ENCODE measurements at regions not wholly inside any gene's neighbourhood (a gene's known extent, or its start where the extent isn't known, plus 50 kb on each side); places are given as distances from the start of the nearest gene placed in this dataset.
"Not testable (repeated sequence)": the region's sequence is repeated elsewhere in the genome, so short reads cannot be mapped to it uniquely, and the experiment has no call there.

DNA sequence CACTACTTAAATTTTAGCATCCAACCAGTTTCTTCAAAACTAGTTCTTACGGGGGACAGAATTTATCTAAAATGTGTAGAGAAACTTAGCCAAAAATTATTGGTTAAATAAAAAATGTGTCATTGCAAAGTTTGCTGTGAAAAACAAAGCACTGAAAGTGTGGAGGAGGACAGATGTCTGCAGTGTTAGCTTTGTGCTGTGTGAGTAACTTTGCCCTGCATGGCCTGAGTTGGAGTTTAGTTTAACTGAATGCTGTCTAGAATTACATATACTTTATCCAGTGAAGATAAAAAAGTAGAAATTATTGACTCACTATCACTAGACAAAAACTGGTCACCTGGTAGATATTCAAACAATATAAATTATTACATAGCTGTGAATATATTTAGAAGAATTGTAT, 1225.2 kb upstream of the CELF4 start:
- Histone ChIP-seq H3K4me3 (ENCODE audit: low read depth, low read length) (no peak overlapping the region), H3K36me3 (ENCODE audit: control insufficient read depth, insufficient read depth, low read length) (no peaks in the 10 kb centered on the region), H3K4me1 (ENCODE audit: control insufficient read depth, insufficient read depth, low read length) (no peaks in the 10 kb centered on the region), H3K9me3 (ENCODE audit: control insufficient read depth, insufficient read depth, low read length) (no peaks in the 10 kb centered on the region), H3K27me3 (ENCODE audit: control insufficient read depth, insufficient read depth, low read length) (no peaks in the 10 kb centered on the region), H3K27ac (ENCODE audit: low read depth, low read length) (no peak overlapping the region)
- DNase-seq (ENCODE audit: low read depth in 4 of 6, low spot score in 6 of 6), result no peak
- no CpG with 5 or more reads among the region's 1 CpG for WGBS (ENCODE audit: insufficient coverage)

DNA sequence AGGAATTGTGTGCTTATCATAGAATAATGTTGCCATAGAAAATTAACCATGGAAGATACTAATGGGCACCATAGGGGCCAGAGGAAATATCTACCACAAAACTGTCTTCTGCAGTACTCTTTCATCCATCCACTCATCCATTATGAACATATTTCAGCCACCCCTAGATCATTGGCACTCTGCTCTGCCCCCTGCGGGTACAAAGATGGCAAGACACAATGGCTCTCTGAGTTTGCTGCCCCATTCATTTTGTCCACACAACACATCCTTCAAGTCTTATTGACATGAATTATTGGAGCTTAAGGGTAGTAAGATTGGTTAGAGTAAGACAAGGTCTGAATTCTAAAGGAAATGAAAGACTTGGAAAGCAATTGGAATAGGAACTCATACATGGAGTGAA, 1224.7 kb upstream of the CELF4 start:
- H3K4me1 ChIP-seq (ENCODE audit: control insufficient read depth, insufficient read depth, low read length), result no peaks in the 10 kb centered on the region
- no peak for DNase-seq (ENCODE audit: low read depth in 4 of 6, low spot score in 6 of 6)
- no CpG with 5 or more reads among the region's 1 CpG for WGBS (ENCODE audit: insufficient coverage)
- no peaks in the 10 kb centered on the region for H3K9me3 ChIP-seq (ENCODE audit: control insufficient read depth, insufficient read depth, low read length)
- H3K27me3 ChIP-seq (ENCODE audit: control insufficient read depth, insufficient read depth, low read length), result no peaks in the 10 kb centered on the region
- H3K27ac ChIP-seq (ENCODE audit: low read depth, low read length), result no peak overlapping the region
- H3K36me3 ChIP-seq (ENCODE audit: control insufficient read depth, insufficient read depth, low read length), result no peaks in the 10 kb centered on the region
- no peak overlapping the region for H3K4me3 ChIP-seq (ENCODE audit: low read depth, low read length)

DNA sequence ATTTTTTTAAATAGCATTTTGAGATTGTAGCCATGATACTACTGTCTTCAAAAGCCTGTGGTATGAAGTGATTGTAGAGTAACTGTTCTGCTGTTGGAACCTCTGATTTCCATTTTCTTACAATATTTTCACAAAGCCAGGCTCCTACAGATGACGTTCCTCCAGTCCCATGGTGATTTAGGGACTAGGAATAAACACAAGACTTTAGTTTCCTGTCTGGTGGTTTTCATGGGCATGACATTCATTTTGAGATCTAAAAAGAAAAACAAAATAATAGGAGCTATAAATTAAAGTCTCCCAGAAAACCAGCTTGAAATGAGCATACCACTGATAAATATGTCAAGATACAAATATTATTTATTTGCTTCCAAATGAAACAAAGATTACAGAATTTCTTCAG, 1223.5 kb upstream of the CELF4 start:
- no peak for DNase-seq (ENCODE audit: low read depth in 4 of 6, low spot score in 6 of 6)
- Histone ChIP-seq H3K27me3 (ENCODE audit: control insufficient read depth, insufficient read depth, low read length) (no peaks in the 10 kb centered on the region), H3K4me3 (ENCODE audit: low read depth, low read length) (no peak overlapping the region), H3K36me3 (ENCODE audit: control insufficient read depth, insufficient read depth, low read length) (no peaks in the 10 kb centered on the region), H3K27ac (ENCODE audit: low read depth, low read length) (no peak overlapping the region), H3K4me1 (ENCODE audit: control insufficient read depth, insufficient read depth, low read length) (no peaks in the 10 kb centered on the region), H3K9me3 (ENCODE audit: control insufficient read depth, insufficient read depth, low read length) (no peaks in the 10 kb centered on the region)
- no CpG with 5 or more reads among the region's 1 CpG for WGBS (ENCODE audit: insufficient coverage)

DNA sequence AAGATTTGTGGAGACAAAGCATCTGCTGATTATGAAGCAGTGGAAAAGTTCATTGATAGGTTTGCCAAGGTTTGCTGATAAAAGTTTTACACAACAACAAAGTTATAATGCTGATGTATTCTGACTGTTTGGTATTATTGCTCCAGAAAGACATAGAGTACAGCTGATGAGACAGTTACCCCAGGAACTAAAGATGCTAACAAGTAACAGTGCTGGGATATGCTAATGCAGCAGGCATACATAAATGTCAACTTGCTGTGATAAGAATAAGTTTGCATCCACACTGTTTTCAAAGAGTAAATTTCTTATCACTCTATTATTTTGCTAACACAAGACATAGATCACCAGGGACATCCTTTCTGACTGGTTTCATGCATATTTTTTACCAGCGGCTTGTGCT, 1221.3 kb upstream of the CELF4 start:
- Histone ChIP-seq H3K36me3 (ENCODE audit: control insufficient read depth, insufficient read depth, low read length) (no peaks in the 10 kb centered on the region), H3K4me1 (ENCODE audit: control insufficient read depth, insufficient read depth, low read length) (no peaks in the 10 kb centered on the region), H3K4me3 (ENCODE audit: low read depth, low read length) (no peak overlapping the region), H3K27me3 (ENCODE audit: control insufficient read depth, insufficient read depth, low read length) (no peaks in the 10 kb centered on the region), H3K27ac (ENCODE audit: low read depth, low read length) (no peak overlapping the region), H3K9me3 (ENCODE audit: control insufficient read depth, insufficient read depth, low read length) (no peaks in the 10 kb centered on the region)
- no peak for DNase-seq (ENCODE audit: low read depth in 4 of 6, low spot score in 6 of 6)
- no CpG with 5 or more reads among the region's 1 CpG for WGBS (ENCODE audit: insufficient coverage)

DNA sequence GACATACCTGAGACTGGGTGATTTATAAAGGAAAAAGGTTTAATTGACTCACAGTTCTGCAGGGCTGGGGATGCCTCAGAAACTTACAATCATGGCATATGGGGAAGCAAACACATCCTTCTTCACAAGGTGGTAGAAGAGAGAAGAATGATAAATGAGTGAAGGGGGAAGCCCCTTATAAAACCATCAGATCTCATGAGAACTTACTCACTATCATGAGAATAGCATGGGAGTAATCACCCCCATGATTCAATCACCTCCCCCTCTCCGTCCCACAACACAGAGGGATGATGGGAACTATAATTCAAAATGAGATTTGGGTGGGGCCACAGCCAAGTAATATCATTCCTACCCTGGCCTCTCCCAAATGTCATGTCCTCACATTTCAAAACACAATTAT, 1206.0 kb upstream of the CELF4 start:
- not testable (repeated sequence) for DNase-seq (ENCODE audit: low read depth in 4 of 6, low spot score in 6 of 6); H3K4me1 ChIP-seq (ENCODE audit: control insufficient read depth, insufficient read depth, low read length); H3K27ac ChIP-seq (ENCODE audit: low read depth, low read length); H3K27me3 ChIP-seq (ENCODE audit: control insufficient read depth, insufficient read depth, low read length); H3K36me3 ChIP-seq (ENCODE audit: control insufficient read depth, insufficient read depth, low read length); H3K9me3 ChIP-seq (ENCODE audit: control insufficient read depth, insufficient read depth, low read length); H3K4me3 ChIP-seq (ENCODE audit: low read depth, low read length)
- WGBS (ENCODE audit: insufficient coverage), result no CpG with 5 or more reads among the region's 1 CpG

DNA sequence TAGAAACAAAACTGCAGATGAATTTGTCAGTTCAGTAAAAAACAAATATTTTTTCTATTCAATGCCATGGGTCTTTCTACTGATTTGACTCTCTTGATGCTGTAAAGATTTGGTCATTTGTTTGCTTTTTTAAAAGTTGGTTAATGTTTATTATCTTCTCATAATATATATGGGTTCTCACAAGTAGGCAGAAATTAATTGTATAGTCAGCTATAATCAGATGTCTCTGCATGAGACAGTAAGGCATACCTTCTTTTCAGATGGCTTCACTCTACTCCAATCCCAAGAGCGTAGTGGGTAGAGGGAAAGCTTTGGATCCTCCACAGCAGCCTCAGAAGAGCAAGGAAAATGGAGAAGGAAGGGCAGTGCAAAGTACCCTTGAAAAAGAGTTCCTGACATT, 1202.9 kb upstream of the CELF4 start:
- no peaks in the 10 kb centered on the region for H3K27me3 ChIP-seq (ENCODE audit: control insufficient read depth, insufficient read depth, low read length)
- no peaks in the 10 kb centered on the region for H3K9me3 ChIP-seq (ENCODE audit: control insufficient read depth, insufficient read depth, low read length)
- H3K27ac ChIP-seq (ENCODE audit: low read depth, low read length), result no peak overlapping the region
- H3K4me3 ChIP-seq (ENCODE audit: low read depth, low read length), result no peak overlapping the region
- H3K36me3 ChIP-seq (ENCODE audit: control insufficient read depth, insufficient read depth, low read length), result no peaks in the 10 kb centered on the region
- H3K4me1 ChIP-seq (ENCODE audit: control insufficient read depth, insufficient read depth, low read length), result no peaks in the 10 kb centered on the region
- no peak for DNase-seq (ENCODE audit: low read depth in 4 of 6, low spot score in 6 of 6)
- WGBS (ENCODE audit: insufficient coverage), result no CpG with 5 or more reads among the region's 1 CpG

DNA sequence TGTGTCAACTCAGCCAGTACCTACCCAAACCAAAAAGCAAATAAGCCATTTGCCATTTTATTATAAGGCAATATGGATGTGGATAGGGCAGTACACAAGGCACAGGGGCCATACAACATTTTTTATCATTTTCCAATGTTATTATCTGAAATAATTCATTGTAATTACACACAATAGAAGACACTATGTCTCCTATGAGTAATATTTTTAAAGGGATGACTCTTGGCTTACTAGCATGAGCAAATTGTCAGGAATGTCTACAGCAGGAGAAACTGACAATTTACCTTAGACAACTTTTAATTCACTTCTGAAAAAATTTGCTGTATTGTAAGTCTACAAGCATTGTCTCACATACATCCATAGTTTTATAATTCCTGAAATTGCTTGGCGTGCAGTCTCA, 1193.9 kb upstream of the CELF4 start:
- Histone ChIP-seq H3K4me1 (ENCODE audit: control insufficient read depth, insufficient read depth, low read length) (no peaks in the 10 kb centered on the region), H3K27ac (ENCODE audit: low read depth, low read length) (no peak overlapping the region), H3K36me3 (ENCODE audit: control insufficient read depth, insufficient read depth, low read length) (no peaks in the 10 kb centered on the region), H3K27me3 (ENCODE audit: control insufficient read depth, insufficient read depth, low read length) (no peaks in the 10 kb centered on the region), H3K4me3 (ENCODE audit: low read depth, low read length) (no peak overlapping the region), H3K9me3 (ENCODE audit: control insufficient read depth, insufficient read depth, low read length) (no peaks in the 10 kb centered on the region)
- no CpG with 5 or more reads among the region's 1 CpG for WGBS (ENCODE audit: insufficient coverage)
- DNase-seq (ENCODE audit: low read depth in 4 of 6, low spot score in 6 of 6), result no peak

DNA sequence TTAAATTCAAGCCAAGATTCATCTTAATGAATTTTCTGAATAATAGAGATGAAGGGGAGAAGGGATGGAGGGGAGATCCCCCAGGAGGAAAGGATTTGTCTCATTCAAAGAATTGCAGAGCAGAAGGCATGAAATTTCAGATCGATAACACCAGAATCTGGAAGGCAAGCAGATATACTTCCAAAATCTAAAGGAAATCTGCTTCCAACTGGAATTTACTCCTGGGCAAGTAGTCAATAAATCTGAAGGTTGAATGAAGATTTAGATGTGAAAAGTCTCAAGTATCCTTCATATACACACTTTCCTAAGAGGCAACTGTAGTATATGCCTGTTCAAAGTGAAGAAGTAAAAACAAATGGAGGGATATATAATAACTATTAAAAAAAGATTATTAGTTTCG, 1190.8 kb upstream of the CELF4 start:
- H3K4me1 ChIP-seq (ENCODE audit: control insufficient read depth, insufficient read depth, low read length), result no peaks in the 10 kb centered on the region
- H3K9me3 ChIP-seq (ENCODE audit: control insufficient read depth, insufficient read depth, low read length), result no peaks in the 10 kb centered on the region
- peak in 1 of 6 donors; percentile 54 for DNase-seq (ENCODE audit: low read depth in 4 of 6, low spot score in 6 of 6)
- H3K27me3 ChIP-seq (ENCODE audit: control insufficient read depth, insufficient read depth, low read length), result no peaks in the 10 kb centered on the region
- H3K27ac ChIP-seq (ENCODE audit: low read depth, low read length), result no peak overlapping the region
- H3K4me3 ChIP-seq (ENCODE audit: low read depth, low read length), result no peak overlapping the region
- H3K36me3 ChIP-seq (ENCODE audit: control insufficient read depth, insufficient read depth, low read length), result no peaks in the 10 kb centered on the region
- no CpG with 5 or more reads among the region's 2 CpGs for WGBS (ENCODE audit: insufficient coverage)

DNA sequence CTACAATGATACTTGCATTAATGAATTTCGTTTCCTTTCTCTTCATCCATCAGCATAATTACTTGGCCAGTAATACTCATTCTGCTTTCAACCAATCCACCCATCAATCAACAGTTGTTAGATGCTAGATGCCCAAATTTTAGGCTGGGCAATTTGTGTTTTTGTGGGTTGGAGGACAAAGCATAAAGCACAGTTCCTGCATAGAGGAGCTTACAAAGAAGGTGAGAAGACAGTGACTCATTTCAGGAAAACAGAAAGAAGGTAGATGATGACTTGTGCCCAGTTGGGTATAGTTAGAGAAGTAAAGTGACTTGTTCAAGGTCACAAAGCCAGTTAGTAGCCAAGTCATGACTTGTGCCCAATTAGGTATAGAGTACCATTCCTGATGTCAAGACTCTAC, 1186.8 kb upstream of the CELF4 start:
- H3K27ac ChIP-seq (ENCODE audit: low read depth, low read length), result no peak overlapping the region
- no peaks in the 10 kb centered on the region for H3K9me3 ChIP-seq (ENCODE audit: control insufficient read depth, insufficient read depth, low read length)
- no peaks in the 10 kb centered on the region for H3K4me1 ChIP-seq (ENCODE audit: control insufficient read depth, insufficient read depth, low read length)
- H3K4me3 ChIP-seq (ENCODE audit: low read depth, low read length), result no peak overlapping the region
- no peak for DNase-seq (ENCODE audit: low read depth in 4 of 6, low spot score in 6 of 6)
- H3K36me3 ChIP-seq (ENCODE audit: control insufficient read depth, insufficient read depth, low read length), result no peaks in the 10 kb centered on the region
- H3K27me3 ChIP-seq (ENCODE audit: control insufficient read depth, insufficient read depth, low read length), result no peaks in the 10 kb centered on the region
- WGBS (ENCODE audit: insufficient coverage), result no CpG with 5 or more reads among the region's 1 CpG

DNA sequence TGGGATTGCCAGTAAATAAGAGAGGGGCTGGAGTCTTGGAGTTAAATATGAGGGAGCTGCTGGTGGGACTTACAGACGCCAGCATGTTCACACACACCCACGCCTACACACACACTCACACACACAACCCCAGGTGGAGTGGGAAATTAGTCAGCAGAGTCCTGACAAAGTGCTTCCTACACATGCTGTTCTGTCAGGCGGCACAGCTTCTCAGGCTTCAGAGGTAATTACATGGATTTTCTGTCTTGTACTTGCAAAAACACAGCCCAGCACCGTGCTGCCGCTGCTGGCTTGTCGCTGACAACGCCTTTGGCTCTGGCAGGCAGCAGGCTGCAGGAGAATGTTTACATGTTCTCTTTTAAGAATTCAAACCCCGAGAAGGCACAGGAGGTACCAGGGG, 1186.3 kb upstream of the CELF4 start:
- WGBS (ENCODE audit: insufficient coverage), result 17% methylated on average over 6 of the region's 8 CpGs
- no peak overlapping the region for H3K4me3 ChIP-seq (ENCODE audit: low read depth, low read length)
- no peaks in the 10 kb centered on the region for H3K9me3 ChIP-seq (ENCODE audit: control insufficient read depth, insufficient read depth, low read length)
- no peaks in the 10 kb centered on the region for H3K4me1 ChIP-seq (ENCODE audit: control insufficient read depth, insufficient read depth, low read length)
- H3K27me3 ChIP-seq (ENCODE audit: control insufficient read depth, insufficient read depth, low read length), result no peaks in the 10 kb centered on the region
- H3K27ac ChIP-seq (ENCODE audit: low read depth, low read length), result no peak overlapping the region
- H3K36me3 ChIP-seq (ENCODE audit: control insufficient read depth, insufficient read depth, low read length), result no peaks in the 10 kb centered on the region
- DNase-seq (ENCODE audit: low read depth in 4 of 6, low spot score in 6 of 6), result peak in 5 of 6 donors; percentile 4 to 87 (median 22)
